GM12878 (cell line): ENCODE measurements at regions not wholly inside any gene's neighbourhood (a gene's known extent, or its start where the extent isn't known, plus 50 kb on each side); places are given as distances from the start of the nearest gene placed in this dataset.

ENCODE experiments used
- CTCF ChIP-seq, 3 experiments: IDR thresholded peaks in 2 of 3; conservative IDR thresholded peaks in 1 of 3; 2 replicates each; pipeline ENCODE4 v1.5.1; 2011; ENCODE audit warnings: low read depth in 3 of 3, low read length in 3 of 3, mild to moderate bottlenecking in 3 of 3, control low read depth in 2 of 3, moderate library complexity in 2 of 3, inconsistent platforms in 1 of 3, mixed read lengths in 1 of 3; ENCODE audit not compliant: control insufficient read depth in 2 of 3, insufficient read depth in 1 of 3; ENCODE audit errors: extremely low read depth in 1 of 3
- POLR2AphosphoS5 ChIP-seq: IDR thresholded peaks from 2 replicates; pipeline ENCODE4 v1.6.1; 2011; ENCODE audit warnings: mild to moderate bottlenecking, low read length, inconsistent platforms
- SUPT20H ChIP-seq: IDR thresholded peaks from 2 replicates; pipeline ENCODE4 v1.6.1; 2011; ENCODE audit warnings: low read depth, mild to moderate bottlenecking, low read length, moderate library complexity, borderline replicate concordance; ENCODE audit not compliant: control insufficient read depth

- TF ChIP-seq POLR2AphosphoS5 = no peak
- no peak for TF ChIP-seq CTCF (IDR thresholded peaks at IDR 0.05 in 2 of 3, conservative IDR thresholded peaks at IDR 0.05 in 1 of 3; ENCODE audit: control insufficient read depth in 2 of 3, extremely low read depth in 1 of 3, insufficient read depth in 1 of 3, low read depth in 3 of 3, low read length in 3 of 3)
- TF ChIP-seq SUPT20H = no peak
Observed at GRCh38 chr9:108652851-108653250, 202.9 kb downstream of the ACTL7B start.
